ENCODE measurements at regions not wholly inside any gene's neighbourhood (a gene's known extent, or its start where the extent isn't known, plus 50 kb on each side); places are given as distances from the start of the nearest gene placed in this dataset.

- Histone ChIP-seq H3K4me3 (ENCODE audit: low read depth in 1 of 2, low read length in 2 of 2) (no peak overlapping the region), H3K27ac (ENCODE audit: low read length) (no peak overlapping the region), H3K9me3 (ENCODE audit: control insufficient read depth in 1 of 2, low read length in 2 of 2) (no peaks in the 10 kb centered on the region), H3K4me1 (ENCODE audit: control insufficient read depth in 1 of 2, insufficient read depth in 2 of 2, low read length in 2 of 2) (peaks cover 0 to 3% of the 10 kb centered on the region in 2 donors), H3K36me3 (ENCODE audit: control insufficient read depth in 1 of 2, insufficient read depth in 2 of 2, low read length in 2 of 2) (no peaks in the 10 kb centered on the region), H3K27me3 (ENCODE audit: low read depth, low read length) (no peaks in the 10 kb centered on the region)
These were observed 236.6 kb upstream of the PDE10A start for GRCh38 chr6:165899611-165900010.

- no peak overlapping the region for H3K27ac ChIP-seq (ENCODE audit: low read length)
- no peaks in the 10 kb centered on the region for H3K9me3 ChIP-seq (ENCODE audit: control insufficient read depth in 1 of 2, low read length in 2 of 2)
- H3K4me3 ChIP-seq (ENCODE audit: low read depth in 1 of 2, low read length in 2 of 2), result no peak overlapping the region
- no peaks in the 10 kb centered on the region for H3K36me3 ChIP-seq (ENCODE audit: control insufficient read depth in 1 of 2, insufficient read depth in 2 of 2, low read length in 2 of 2)
- H3K4me1 ChIP-seq (ENCODE audit: control insufficient read depth in 1 of 2, insufficient read depth in 2 of 2, low read length in 2 of 2), result no peaks in the 10 kb centered on the region
- no peaks in the 10 kb centered on the region for H3K27me3 ChIP-seq (ENCODE audit: low read depth, low read length)
These were observed 232.6 kb upstream of the PDE10A start for GRCh38 chr6:165895421-165896165.

- no peak overlapping the region for H3K27ac ChIP-seq (ENCODE audit: low read length)
- H3K4me1 ChIP-seq (ENCODE audit: control insufficient read depth in 1 of 2, insufficient read depth in 2 of 2, low read length in 2 of 2), result no peaks in the 10 kb centered on the region
- H3K27me3 ChIP-seq (ENCODE audit: low read depth, low read length), result no peaks in the 10 kb centered on the region
- H3K4me3 ChIP-seq (ENCODE audit: low read depth in 1 of 2, low read length in 2 of 2), result no peak overlapping the region
- H3K36me3 ChIP-seq (ENCODE audit: control insufficient read depth in 1 of 2, insufficient read depth in 2 of 2, low read length in 2 of 2), result no peaks in the 10 kb centered on the region
- no peaks in the 10 kb centered on the region for H3K9me3 ChIP-seq (ENCODE audit: control insufficient read depth in 1 of 2, low read length in 2 of 2)
These were observed 231.3 kb upstream of the PDE10A start for GRCh38 chr6:165894171-165894825.

GRCh38 chr6:165893431-165893830 lies 230.4 kb upstream of the PDE10A start:
- Histone ChIP-seq H3K4me1 (ENCODE audit: control insufficient read depth in 1 of 2, insufficient read depth in 2 of 2, low read length in 2 of 2) (no peaks in the 10 kb centered on the region), H3K27ac (ENCODE audit: low read length) (no peak overlapping the region), H3K4me3 (ENCODE audit: low read depth in 1 of 2, low read length in 2 of 2) (no peak overlapping the region), H3K9me3 (ENCODE audit: control insufficient read depth in 1 of 2, low read length in 2 of 2) (no peaks in the 10 kb centered on the region), H3K27me3 (ENCODE audit: low read depth, low read length) (no peaks in the 10 kb centered on the region), H3K36me3 (ENCODE audit: control insufficient read depth in 1 of 2, insufficient read depth in 2 of 2, low read length in 2 of 2) (no peaks in the 10 kb centered on the region)

- no peaks in the 10 kb centered on the region for H3K27me3 ChIP-seq (ENCODE audit: low read depth, low read length)
- H3K4me1 ChIP-seq (ENCODE audit: control insufficient read depth in 1 of 2, insufficient read depth in 2 of 2, low read length in 2 of 2), result no peaks in the 10 kb centered on the region
- H3K4me3 ChIP-seq (ENCODE audit: low read depth in 1 of 2, low read length in 2 of 2), result no peak overlapping the region
- H3K9me3 ChIP-seq (ENCODE audit: control insufficient read depth in 1 of 2, low read length in 2 of 2), result no peaks in the 10 kb centered on the region
- H3K27ac ChIP-seq (ENCODE audit: low read length), result no peak overlapping the region
- H3K36me3 ChIP-seq (ENCODE audit: control insufficient read depth in 1 of 2, insufficient read depth in 2 of 2, low read length in 2 of 2), result no peaks in the 10 kb centered on the region
These were observed 228.3 kb upstream of the PDE10A start for GRCh38 chr6:165891320-165891719.

GRCh38 chr6:165890404-165890735 lies 227.3 kb upstream of the PDE10A start:
- H3K27me3 ChIP-seq (ENCODE audit: low read depth, low read length), result no peaks in the 10 kb centered on the region
- no peaks in the 10 kb centered on the region for H3K9me3 ChIP-seq (ENCODE audit: control insufficient read depth in 1 of 2, low read length in 2 of 2)
- no peaks in the 10 kb centered on the region for H3K4me1 ChIP-seq (ENCODE audit: control insufficient read depth in 1 of 2, insufficient read depth in 2 of 2, low read length in 2 of 2)
- H3K4me3 ChIP-seq (ENCODE audit: low read depth in 1 of 2, low read length in 2 of 2), result no peak overlapping the region
- H3K27ac ChIP-seq (ENCODE audit: low read length), result no peak overlapping the region
- H3K36me3 ChIP-seq (ENCODE audit: control insufficient read depth in 1 of 2, insufficient read depth in 2 of 2, low read length in 2 of 2), result no peaks in the 10 kb centered on the region

- no peaks in the 10 kb centered on the region for H3K27me3 ChIP-seq (ENCODE audit: low read depth, low read length)
- H3K4me3 ChIP-seq (ENCODE audit: low read depth in 1 of 2, low read length in 2 of 2), result no peak overlapping the region
- H3K9me3 ChIP-seq (ENCODE audit: control insufficient read depth in 1 of 2, low read length in 2 of 2), result no peaks in the 10 kb centered on the region
- H3K27ac ChIP-seq (ENCODE audit: low read length), result no peak overlapping the region
- H3K4me1 ChIP-seq (ENCODE audit: control insufficient read depth in 1 of 2, insufficient read depth in 2 of 2, low read length in 2 of 2), result no peaks in the 10 kb centered on the region
- no peaks in the 10 kb centered on the region for H3K36me3 ChIP-seq (ENCODE audit: control insufficient read depth in 1 of 2, insufficient read depth in 2 of 2, low read length in 2 of 2)
These were observed 226.8 kb upstream of the PDE10A start for GRCh38 chr6:165889636-165890403.

GRCh38 chr6:165886169-165886568 lies 223.1 kb upstream of the PDE10A start:
- Histone ChIP-seq H3K4me3 (ENCODE audit: low read depth in 1 of 2, low read length in 2 of 2) (no peak overlapping the region), H3K27ac (ENCODE audit: low read length) (no peak overlapping the region), H3K27me3 (ENCODE audit: low read depth, low read length) (no peaks in the 10 kb centered on the region), H3K4me1 (ENCODE audit: control insufficient read depth in 1 of 2, insufficient read depth in 2 of 2, low read length in 2 of 2) (peaks cover 0 to 9% of the 10 kb centered on the region in 2 donors), H3K9me3 (ENCODE audit: control insufficient read depth in 1 of 2, low read length in 2 of 2) (no peaks in the 10 kb centered on the region), H3K36me3 (ENCODE audit: control insufficient read depth in 1 of 2, insufficient read depth in 2 of 2, low read length in 2 of 2) (no peaks in the 10 kb centered on the region)

GRCh38 chr6:165884813-165885765 lies 222.0 kb upstream of the PDE10A start:
- Histone ChIP-seq H3K36me3 (ENCODE audit: control insufficient read depth in 1 of 2, insufficient read depth in 2 of 2, low read length in 2 of 2) (no peaks in the 10 kb centered on the region), H3K4me1 (ENCODE audit: control insufficient read depth in 1 of 2, insufficient read depth in 2 of 2, low read length in 2 of 2) (peaks cover 0 to 13% of the 10 kb centered on the region in 2 donors), H3K9me3 (ENCODE audit: control insufficient read depth in 1 of 2, low read length in 2 of 2) (no peaks in the 10 kb centered on the region), H3K27ac (ENCODE audit: low read length) (no peak overlapping the region), H3K27me3 (ENCODE audit: low read depth, low read length) (no peaks in the 10 kb centered on the region), H3K4me3 (ENCODE audit: low read depth in 1 of 2, low read length in 2 of 2) (no peak overlapping the region)

- H3K4me3 ChIP-seq (ENCODE audit: low read depth in 1 of 2, low read length in 2 of 2), result no peak overlapping the region
- peaks cover 0 to 13% of the 10 kb centered on the region in 2 donors for H3K4me1 ChIP-seq (ENCODE audit: control insufficient read depth in 1 of 2, insufficient read depth in 2 of 2, low read length in 2 of 2)
- no peaks in the 10 kb centered on the region for H3K27me3 ChIP-seq (ENCODE audit: low read depth, low read length)
- no peak overlapping the region for H3K27ac ChIP-seq (ENCODE audit: low read length)
- no peaks in the 10 kb centered on the region for H3K9me3 ChIP-seq (ENCODE audit: control insufficient read depth in 1 of 2, low read length in 2 of 2)
- no peaks in the 10 kb centered on the region for H3K36me3 ChIP-seq (ENCODE audit: control insufficient read depth in 1 of 2, insufficient read depth in 2 of 2, low read length in 2 of 2)
These were observed 221.0 kb upstream of the PDE10A start for GRCh38 chr6:165883851-165884640.

Data from muscle layer of duodenum (tissue), 2 donors.